HG03280 (cell line): ENCODE measurements at regions not wholly inside any gene's neighbourhood (a gene's known extent, or its start where the extent isn't known, plus 50 kb on each side); places are given as distances from the start of the nearest gene placed in this dataset.

Experiments
- ATAC-seq: cut with Tn5 transposase; IDR thresholded peaks from one replicate; pipeline ENCODE4 v1.9.1; 2021; ENCODE audit warnings: mild to moderate bottlenecking, moderate library complexity; ENCODE audit not compliant: unreplicated experiment

DNA sequence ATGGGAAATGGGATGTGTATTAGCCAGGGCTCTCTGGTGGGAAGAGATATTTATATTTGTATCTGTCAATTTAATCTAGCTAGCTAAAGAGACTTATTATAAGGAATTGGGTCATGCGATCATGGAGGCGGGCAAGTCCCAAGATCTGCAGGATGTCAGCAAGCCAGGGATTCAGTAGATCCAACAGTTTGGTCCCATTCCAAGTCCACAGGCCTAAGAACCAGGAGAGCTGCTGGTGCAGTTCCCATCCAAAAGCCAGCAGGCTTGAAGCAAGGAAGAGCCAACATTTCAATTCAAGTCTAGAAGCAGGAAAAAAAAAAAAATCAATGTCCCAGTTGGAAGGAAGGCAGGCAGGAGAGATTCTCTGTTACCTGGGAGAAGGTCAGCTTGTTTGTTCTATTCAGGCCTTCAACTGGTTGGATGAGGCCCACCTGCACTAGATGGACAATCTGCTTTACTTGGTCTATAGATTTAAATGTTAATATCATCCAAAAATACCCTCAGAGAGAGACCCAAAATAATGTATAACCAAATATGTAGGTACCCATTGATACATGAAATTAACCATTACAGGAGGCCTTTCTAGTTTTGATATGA is 60.7 kb upstream of the BCAT1 start:
- no peak for ATAC-seq

DNA sequence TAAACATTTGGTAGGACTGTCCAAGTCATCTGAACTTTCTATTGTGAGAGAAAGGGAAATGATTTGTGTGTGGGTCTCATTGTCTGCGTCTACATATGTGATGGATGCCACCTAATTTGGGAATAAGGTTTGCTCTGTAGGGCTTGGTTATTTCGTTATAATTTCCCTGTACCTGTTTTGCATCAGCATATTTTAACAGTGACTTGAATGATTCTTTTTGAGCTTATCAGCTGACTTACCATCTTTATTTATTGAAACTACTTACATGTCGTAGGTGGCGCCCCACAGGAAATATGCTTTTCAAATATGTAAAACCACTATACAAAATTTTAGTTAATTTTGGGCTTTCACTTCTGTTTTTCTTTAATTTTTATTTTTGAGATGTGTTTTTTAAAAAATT is 56.5 kb upstream of the BCAT1 start:
- peak; percentile 47 for ATAC-seq

DNA sequence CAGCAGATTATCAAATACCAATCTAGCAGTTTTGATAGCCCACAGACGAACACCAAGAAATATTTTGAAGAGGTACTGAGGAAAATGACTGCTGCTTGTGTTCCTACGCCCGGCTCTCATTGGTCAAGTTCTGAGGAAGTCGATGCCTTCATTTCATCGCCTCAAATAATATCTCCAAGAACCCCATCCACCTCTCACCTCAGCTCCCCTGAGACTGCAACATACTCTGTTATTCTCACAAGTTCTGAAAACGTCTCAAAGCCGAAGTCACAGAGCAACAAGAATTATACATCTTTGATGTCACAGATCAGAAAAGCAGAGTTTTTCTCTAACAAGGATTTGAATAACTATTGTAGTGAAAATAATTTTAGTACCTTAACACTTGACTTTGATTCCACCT is 55.5 kb upstream of the BCAT1 start:
- ATAC-seq: no peak

DNA sequence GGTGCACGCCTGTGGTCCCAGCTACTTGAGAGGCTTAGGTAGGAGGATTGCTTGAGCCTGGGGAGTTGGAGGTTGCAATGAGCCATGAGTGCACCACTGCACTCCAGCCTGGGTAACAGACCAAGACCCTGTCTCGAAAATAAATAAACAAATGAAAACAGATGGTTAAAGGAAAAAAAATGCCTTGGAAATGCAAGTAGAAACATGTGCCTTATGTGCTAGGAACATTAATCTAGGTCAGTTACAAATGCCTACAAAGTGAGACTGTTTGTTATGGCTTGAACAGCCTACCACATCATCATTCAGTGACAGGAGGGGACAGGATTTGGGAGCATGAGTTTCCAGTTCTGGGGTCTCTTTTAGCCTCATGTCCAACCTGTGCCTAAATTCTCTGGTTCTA is 52.4 kb upstream of the BCAT1 start:
- no peak for ATAC-seq
